Dedifferentiated amniotic fluid mesenchymal stem cell (primary cell): ENCODE measurements at regions not wholly inside any gene's neighbourhood (a gene's known extent, or its start where the extent isn't known, plus 50 kb on each side); places are given as distances from the start of the nearest gene placed in this dataset.

ENCODE experiments used
- DNase-seq: peaks from one replicate; pipeline ENCODE4 v3.0.0-alpha.2; 2016; ENCODE audit errors: extremely low spot score

DNA sequence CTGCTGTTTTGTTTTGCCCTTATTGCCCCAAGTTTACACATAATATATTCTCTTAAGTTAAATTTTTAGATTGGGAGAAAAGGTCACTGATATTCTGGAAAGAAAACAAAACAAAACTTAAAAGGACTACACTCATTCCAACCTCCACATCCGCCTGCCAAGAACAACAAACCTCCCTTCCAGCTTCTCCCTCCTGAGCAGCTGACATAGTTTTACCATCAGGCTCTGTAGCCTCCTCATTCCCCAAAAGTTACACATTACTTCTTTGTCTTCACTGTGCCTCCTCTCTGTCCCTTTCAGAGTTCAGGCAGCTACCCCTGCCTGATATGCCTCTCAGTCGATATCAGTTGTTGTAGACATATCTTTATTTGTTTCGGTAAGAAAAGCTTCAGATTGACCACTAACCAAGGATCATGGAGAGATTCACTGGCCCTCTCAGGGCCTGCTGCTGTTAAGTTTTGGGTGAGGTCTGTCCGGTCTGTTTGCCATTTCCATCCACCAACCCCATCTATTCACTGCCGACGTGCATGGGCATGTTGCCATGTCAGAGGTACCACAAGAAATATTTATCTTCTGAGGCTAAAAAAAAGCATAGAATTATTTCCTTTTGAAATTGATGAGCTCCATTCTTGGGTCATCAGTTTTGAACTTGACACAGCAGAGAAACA is 164.1 kb downstream of the GASK1B start:
- DNase-seq = no peak

DNA sequence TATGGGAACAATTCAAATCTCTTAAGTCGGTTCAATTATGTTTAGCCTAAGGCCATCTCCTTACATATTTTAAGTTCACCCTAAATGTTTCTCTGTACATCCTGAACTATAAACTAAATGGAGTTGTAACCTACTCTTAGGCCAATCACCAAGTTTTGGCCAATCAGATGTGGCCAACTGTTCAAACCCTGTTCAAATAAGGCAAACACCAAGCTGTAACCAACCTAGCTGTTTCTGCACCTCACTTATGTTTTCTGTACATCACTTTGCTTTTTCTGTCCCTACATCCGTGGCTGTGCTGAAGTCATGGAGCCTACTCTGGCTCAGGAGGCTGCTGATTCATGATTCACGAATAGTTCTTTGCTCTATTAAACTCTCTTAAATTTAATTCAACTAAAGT is 165.3 kb downstream of the GASK1B start:
- no peak for DNase-seq

DNA sequence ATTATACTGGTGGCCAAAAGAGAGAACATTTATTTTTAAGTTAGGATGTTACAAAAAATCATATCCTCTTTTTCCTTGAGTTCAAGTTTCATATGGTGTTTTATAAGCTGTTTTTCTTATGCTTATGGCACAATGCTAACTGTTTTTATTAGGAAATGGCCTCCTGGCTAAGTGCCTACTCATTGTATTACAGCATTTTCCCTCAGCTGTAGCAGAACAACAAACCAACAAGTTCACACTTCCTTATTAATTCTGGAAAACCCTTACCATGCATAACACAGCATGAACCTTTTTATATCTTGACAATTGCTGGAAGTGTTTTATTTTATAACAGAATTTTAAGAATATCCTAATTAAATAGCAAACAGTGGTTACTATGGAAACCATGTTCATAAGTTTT is 165.8 kb downstream of the GASK1B start:
- peak; percentile 24 for DNase-seq

- no peak for DNase-seq
Observed at GRCh38 chr4:158005021-158005420, 167.8 kb downstream of the GASK1B start.

- no peak for DNase-seq
Observed at GRCh38 chr4:158004101-158004500, 168.7 kb downstream of the GASK1B start.

DNA sequence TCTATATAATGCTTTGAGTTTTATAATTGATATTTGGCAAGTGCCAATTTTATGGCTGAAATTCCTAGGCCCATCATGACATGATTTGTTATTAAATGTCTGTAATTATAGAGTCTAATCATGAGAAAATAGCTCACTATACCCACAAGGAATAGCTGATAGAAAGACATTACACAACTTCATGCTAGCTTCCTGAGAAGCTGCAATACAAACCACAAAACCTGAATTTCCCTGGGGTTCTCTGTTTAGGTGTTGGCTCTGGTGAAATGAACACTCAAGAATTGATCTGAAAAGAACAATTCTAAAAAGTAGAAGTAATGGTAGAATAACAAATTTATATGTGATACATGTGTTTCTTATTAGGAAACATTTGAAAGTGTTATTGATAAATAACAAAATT is 169.6 kb downstream of the GASK1B start:
- DNase-seq = no peak

DNA sequence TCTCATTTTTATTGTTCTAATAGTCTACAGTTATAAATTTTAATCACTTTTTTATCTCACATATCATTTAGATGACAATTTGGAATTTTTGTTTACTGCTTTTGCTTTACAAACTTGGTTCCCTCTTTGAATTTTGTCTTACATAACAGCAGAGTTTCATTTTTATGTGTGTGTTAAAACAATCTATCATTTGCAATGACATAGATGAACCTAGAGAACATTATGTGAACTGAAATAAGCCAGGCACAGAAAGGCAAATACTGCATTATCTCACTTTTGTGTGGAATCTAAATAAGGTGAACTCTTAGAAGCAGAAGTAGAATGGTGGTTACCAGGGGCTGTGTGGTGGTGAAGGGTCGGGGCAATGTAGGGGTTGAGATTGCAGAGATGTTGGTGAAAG is 170.7 kb downstream of the GASK1B start:
- DNase-seq = no peak

GRCh38 chr4:158001756-158002155 is 171.1 kb downstream of the GASK1B start:
- DNase-seq = no peak

DNA sequence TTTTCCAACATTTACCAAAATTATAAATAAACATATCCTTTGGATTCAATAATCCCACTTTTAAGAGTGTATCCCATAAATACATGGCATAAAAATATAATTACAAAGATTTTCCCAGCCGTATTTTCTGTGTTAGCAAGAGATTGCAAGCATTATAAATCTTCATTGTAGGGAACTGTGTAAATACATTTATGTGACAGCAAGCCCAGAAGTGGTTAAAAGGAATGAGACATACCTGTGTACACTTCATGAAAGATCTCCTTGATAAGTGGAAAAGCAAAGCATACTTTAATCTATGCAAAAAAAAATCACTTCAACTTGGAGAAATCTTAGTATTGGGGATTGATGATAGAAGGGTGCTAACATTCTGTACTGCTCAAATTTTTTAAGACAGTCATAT is 173.1 kb downstream of the GASK1B start:
- no peak for DNase-seq

DNA sequence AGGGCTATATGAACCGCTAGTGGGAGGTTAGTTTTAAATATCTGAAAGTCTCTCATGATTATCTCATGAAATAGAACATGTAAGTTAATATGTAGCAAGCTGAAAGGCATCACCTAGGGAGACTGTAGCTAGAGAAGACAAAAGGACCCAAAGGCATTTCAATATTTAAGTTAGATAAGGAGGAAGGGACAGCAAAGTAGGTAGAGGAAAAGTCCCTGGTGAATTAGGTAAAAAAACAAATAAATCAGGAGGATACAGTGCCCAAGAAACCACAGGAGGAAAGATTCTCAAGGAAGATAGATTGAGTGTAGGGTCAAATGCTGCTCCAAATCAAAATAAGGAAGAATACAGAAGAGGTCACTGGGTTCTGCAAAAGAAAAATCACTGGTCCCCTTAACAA is 175.5 kb downstream of the GASK1B start:
- no peak for DNase-seq

- no peak for DNase-seq
Observed at GRCh38 chr4:157996061-157997028, 176.5 kb downstream of the GASK1B start.

- DNase-seq = no peak
Observed at GRCh38 chr4:157994863-157995262, 178.0 kb downstream of the GASK1B start.

- DNase-seq = no peak
Observed at GRCh38 chr4:157992948-157993839, 179.6 kb downstream of the GASK1B start.

GRCh38 chr4:157992038-157992705 is 180.7 kb downstream of the GASK1B start:
- DNase-seq = peak; percentile 80

- no peak for DNase-seq
Observed at GRCh38 chr4:157988641-157989040, 184.2 kb downstream of the GASK1B start.

DNA sequence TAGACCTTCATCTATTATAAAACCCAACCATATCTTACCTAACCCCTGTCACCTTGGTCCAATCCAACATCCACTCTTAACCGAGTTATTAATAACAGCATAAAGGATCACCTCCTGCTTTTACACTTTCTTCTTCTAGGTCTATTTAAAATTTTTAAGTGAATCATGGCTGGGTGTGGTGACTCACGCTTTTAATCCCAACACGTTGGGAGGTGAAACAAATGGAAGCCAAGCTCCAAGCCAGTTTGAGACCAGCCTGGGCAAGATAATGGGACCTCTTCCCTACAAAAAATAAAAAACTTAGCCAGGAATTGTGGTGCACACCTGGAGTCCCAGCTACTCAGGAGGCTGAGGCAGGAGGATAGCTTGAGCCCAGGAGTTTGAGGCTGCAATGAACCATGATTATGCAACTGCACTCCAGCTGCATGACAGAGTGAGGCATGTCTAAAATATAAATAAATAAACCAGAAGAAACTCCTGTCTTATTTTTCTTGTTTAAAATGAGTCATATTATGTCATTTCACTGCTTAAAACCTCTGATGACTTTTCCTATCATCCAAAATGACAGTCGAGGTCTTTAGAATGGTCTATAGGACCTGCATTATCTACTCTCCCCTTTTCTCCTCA is 188.4 kb downstream of the GASK1B start:
- DNase-seq = no peak

GRCh38 chr4:157983300-157983699 is 189.5 kb downstream of the GASK1B start:
- DNase-seq = no peak

DNA sequence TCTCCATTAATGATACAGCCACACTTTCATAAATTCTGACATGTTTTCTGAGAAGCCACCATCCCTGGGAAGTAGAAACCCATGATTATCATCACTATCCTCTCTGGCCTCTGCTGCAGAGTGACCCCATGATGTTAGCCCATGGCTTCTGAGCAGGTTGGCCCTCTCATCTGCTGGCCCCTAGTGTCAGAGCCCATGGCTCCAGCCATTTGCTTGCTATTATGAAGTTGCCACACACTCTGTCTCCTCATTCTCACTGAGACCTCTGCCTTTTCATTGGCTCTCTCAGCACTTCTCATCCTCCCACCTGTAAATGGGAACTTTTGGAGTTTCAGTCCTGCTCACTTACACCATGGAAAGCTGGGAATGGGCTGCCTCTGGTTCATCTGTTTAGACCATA is 192.7 kb downstream of the GASK1B start:
- DNase-seq = no peak

GRCh38 chr4:157978680-157979361 is 194.0 kb downstream of the GASK1B start:
- peak; percentile 75 for DNase-seq

- DNase-seq = peak; percentile 22
Observed at GRCh38 chr4:157977086-157977485, 195.7 kb downstream of the GASK1B start.
